HAP-1 (cell line): ENCODE measurements at regions not wholly inside any gene's neighbourhood (a gene's known extent, or its start where the extent isn't known, plus 50 kb on each side); places are given as distances from the start of the nearest gene placed in this dataset.
"Not testable (repeated sequence)": the region's sequence is repeated elsewhere in the genome, so short reads cannot be mapped to it uniquely, and the experiment has no call there.

Experiments
- DNase-seq, 2 experiments: peaks; one replicate each; pipeline ENCODE4 v3.0.0-alpha.2; 2016 to 2020; ENCODE audit warnings: low spot score in 2 of 2
- H3K27me3 ChIP-seq: fragments of 250-450 bp; sonication (Bioruptor Pico); 2 replicates; pipeline ENCODE4 v1.5.1; 2020; ENCODE audit warnings: low read depth, mild to moderate bottlenecking, moderate library complexity
- H3K36me3 ChIP-seq: fragments of 250-450 bp; sonication (Bioruptor Pico); replicated peaks from 2 replicates; pipeline ENCODE4 v1.5.1; 2020; ENCODE audit warnings: mild to moderate bottlenecking
- H3K4me1 ChIP-seq: fragments of 250-450 bp; sonication (Bioruptor Pico); 2 replicates; pipeline ENCODE4 v1.5.1; 2020; ENCODE audit warnings: mild to moderate bottlenecking
- H3K4me3 ChIP-seq: fragments of 250-450 bp; sonication (Bioruptor Pico); 2 replicates; pipeline ENCODE4 v1.5.1; 2020; ENCODE audit warnings: mild to moderate bottlenecking, moderate library complexity
- H3K9me3 ChIP-seq: fragments of 250-450 bp; sonication (Bioruptor Pico); 2 replicates; pipeline ENCODE4 v1.5.1; 2020; ENCODE audit warnings: mild to moderate bottlenecking, moderate library complexity
- in situ Hi-C: fragments of 300-500 bp; cut with MboI; formaldehyde crosslinking; loops from 3 replicates; pipeline ENCODE4 v1.14.3; 2020; ENCODE audit warnings: low sequenced_read_pairs, inconsistent platforms, mixed read lengths

DNA sequence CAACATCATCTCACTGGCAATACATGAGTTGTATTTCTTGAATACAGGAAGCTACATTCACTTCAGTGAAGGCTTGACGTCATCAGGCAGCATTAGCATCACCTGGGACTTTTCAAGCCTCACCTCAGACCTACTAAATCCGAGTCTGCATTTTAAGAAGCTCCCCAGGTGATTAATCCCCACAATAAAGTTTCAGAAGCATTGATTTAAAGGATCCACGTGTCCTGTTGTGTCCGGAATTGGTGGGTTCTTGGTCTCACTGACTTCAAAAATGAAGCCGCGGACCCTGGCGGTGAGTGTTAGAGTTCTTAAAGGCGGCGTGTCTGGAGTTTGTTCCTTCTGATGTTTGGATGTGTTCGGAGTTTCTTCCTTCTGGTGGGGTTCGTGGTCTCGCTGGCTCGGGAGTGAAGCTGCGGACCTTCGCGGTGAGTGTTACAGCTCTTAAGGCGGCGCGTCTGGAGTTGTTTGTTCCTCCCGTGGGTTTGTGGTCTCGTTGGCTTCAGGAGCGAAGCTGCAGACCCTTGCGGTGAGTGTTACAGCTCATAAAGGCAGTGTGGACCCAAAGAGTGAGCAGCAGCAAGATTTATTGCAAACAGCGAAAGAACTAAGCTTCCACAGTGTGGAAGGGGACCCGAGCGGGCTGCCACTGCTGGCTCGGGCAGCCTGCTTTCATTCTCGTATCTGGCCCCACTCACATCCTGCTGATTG, 121.3 kb upstream of the ANKH start:
- in situ Hi-C loops, H3K27me3 ChIP-seq, H3K4me1 ChIP-seq, H3K4me3 ChIP-seq, H3K36me3 ChIP-seq, DNase-seq, H3K9me3 ChIP-seq: not testable (repeated sequence)

DNA sequence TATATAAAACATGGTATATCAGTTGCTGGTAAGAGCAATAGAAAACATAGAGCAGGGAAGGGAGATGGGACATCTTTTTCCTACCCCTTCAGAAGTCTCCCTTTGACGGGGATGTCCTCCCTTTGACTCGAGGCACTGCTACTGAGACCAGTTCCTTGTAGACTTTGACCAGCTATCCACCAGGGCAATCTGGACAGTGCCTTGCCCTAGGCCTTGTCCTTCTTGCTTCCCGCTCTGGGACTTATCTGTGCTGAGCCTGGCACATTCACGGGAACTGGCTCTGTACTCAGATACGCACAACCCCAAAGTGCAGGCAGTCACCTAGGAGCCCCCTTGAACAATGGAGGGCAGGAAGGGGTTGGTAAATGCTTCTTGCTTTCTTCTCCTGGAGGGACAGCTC, 116.6 kb upstream of the ANKH start:
- in situ Hi-C loops = no loop called here
- H3K27me3 ChIP-seq = 0 out of 2 replicates have a peak, but pooled peaks cover 5% of the 10 kb centered on the region
- no peaks in the 10 kb centered on the region for H3K9me3 ChIP-seq
- H3K4me1 ChIP-seq = no peaks in the 10 kb centered on the region
- DNase-seq = no peak
- no peaks in the 10 kb centered on the region for H3K36me3 ChIP-seq
- H3K4me3 ChIP-seq = no peak overlapping the region

GRCh38 chr5:14986413-14986812, 114.8 kb upstream of the ANKH start:
- no peaks in the 10 kb centered on the region for H3K9me3 ChIP-seq
- H3K4me3 ChIP-seq = no peak overlapping the region
- no peaks in the 10 kb centered on the region for H3K36me3 ChIP-seq
- no peak for DNase-seq
- 0 out of 2 replicates have a peak, but pooled peaks cover 5% of the 10 kb centered on the region for H3K27me3 ChIP-seq
- in situ Hi-C loops = no loop called here
- H3K4me1 ChIP-seq = no peaks in the 10 kb centered on the region

- Histone ChIP-seq H3K4me1 (no peaks in the 10 kb centered on the region), H3K4me3 (no peak overlapping the region), H3K36me3 (no peaks in the 10 kb centered on the region), H3K27me3 (no peaks in the 10 kb centered on the region), H3K9me3 (no peaks in the 10 kb centered on the region)
- DNase-seq = no peak
- in situ Hi-C loops = no loop called here
Observed at GRCh38 chr5:14983666-14984441, 112.3 kb upstream of the ANKH start.

GRCh38 chr5:14980698-14981097, 109.1 kb upstream of the ANKH start:
- DNase-seq = no peak
- H3K27me3 ChIP-seq = no peaks in the 10 kb centered on the region
- in situ Hi-C loops = no loop called here
- no peak overlapping the region for H3K4me3 ChIP-seq
- H3K36me3 ChIP-seq = no peaks in the 10 kb centered on the region
- H3K4me1 ChIP-seq = no peaks in the 10 kb centered on the region
- no peaks in the 10 kb centered on the region; the same call in 1 of the 2 replicates for H3K9me3 ChIP-seq

DNA sequence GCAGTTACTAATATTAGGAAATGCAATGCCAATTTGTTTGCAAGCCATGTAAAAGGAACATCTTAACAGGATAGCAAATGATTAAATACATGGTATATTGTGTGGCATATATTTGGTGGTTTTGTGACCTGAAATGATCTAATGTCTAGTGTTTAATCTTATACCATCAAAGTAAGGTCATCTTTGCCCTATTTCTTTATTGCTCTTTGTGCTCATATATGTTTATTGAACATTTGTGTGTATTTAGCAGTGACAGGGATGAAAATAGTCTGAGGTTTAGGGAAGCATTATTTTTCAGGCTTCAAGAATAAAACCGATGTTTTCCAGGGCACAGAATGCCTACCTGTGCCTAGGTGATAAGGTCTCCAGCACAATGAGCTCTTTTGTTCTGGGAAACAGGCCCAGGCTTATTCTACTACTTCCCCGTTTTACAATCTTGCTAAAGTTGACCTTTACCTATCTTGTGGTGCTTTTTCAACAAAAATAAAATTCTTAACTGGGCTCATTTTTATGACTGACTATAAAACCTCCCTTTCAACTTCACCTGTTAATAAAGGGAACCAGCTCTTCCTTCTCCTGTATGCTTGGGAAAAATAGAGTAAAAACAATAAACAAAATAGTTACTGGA, 105.6 kb upstream of the ANKH start:
- Histone ChIP-seq H3K36me3 (no peaks in the 10 kb centered on the region), H3K4me1 (no peaks in the 10 kb centered on the region), H3K27me3 (no peaks in the 10 kb centered on the region), H3K9me3 (no peaks in the 10 kb centered on the region; the same call in 1 of the 2 replicates), H3K4me3 (no peak overlapping the region)
- in situ Hi-C loops = no loop called here
- DNase-seq = no peak

- DNase-seq = no peak
- Histone ChIP-seq H3K27me3 (no peaks in the 10 kb centered on the region), H3K9me3 (no peaks in the 10 kb centered on the region; the same call in 1 of the 2 replicates), H3K4me3 (no peak overlapping the region), H3K4me1 (no peaks in the 10 kb centered on the region), H3K36me3 (no peaks in the 10 kb centered on the region)
- in situ Hi-C loops = no loop called here
Observed at GRCh38 chr5:14976486-14976885, 104.9 kb upstream of the ANKH start.

GRCh38 chr5:14971873-14972272, 100.3 kb upstream of the ANKH start:
- no peaks in the 10 kb centered on the region for H3K27me3 ChIP-seq
- H3K4me3 ChIP-seq = no peak overlapping the region
- no peaks in the 10 kb centered on the region for H3K4me1 ChIP-seq
- in situ Hi-C loops = no loop called here
- no peak for DNase-seq
- H3K36me3 ChIP-seq = no peaks in the 10 kb centered on the region
- no peaks in the 10 kb centered on the region for H3K9me3 ChIP-seq

GRCh38 chr5:14968796-14969195, 97.2 kb upstream of the ANKH start:
- in situ Hi-C loops = no loop called here

DNA sequence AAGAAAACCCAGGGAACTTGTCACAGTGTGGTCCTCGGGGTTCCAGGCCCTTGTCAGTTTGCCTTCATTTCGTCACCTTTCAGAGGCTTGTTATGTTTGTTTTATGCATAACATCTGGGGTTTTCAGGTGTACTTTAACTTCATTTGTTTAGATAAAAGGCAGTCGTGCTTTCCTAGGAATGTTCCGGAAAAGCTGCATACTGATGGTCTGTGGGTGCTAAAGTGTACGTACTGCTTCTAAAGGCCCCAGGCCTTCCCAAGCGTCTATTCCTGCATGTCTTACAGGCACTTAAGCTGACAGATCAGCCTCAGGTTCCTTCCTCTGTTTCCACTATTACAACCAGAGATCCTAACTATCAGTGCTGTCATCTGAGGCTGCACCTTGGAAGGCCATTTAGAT, 95.6 kb upstream of the ANKH start:
- H3K4me3 ChIP-seq = no peak overlapping the region
- in situ Hi-C loops = no loop called here
- H3K27me3 ChIP-seq = no peaks in the 10 kb centered on the region
- no peak for DNase-seq
- H3K9me3 ChIP-seq = no peaks in the 10 kb centered on the region
- H3K36me3 ChIP-seq = no peaks in the 10 kb centered on the region
- no peaks in the 10 kb centered on the region for H3K4me1 ChIP-seq

More at GRCh38 chr5:14968796-14969195, 97.2 kb upstream of the ANKH start:
- no peak for DNase-seq
- no peaks in the 10 kb centered on the region for H3K27me3 ChIP-seq
- no peaks in the 10 kb centered on the region for H3K36me3 ChIP-seq
- H3K9me3 ChIP-seq = no peaks in the 10 kb centered on the region
- H3K4me3 ChIP-seq = no peak overlapping the region
- no peaks in the 10 kb centered on the region for H3K4me1 ChIP-seq

DNA sequence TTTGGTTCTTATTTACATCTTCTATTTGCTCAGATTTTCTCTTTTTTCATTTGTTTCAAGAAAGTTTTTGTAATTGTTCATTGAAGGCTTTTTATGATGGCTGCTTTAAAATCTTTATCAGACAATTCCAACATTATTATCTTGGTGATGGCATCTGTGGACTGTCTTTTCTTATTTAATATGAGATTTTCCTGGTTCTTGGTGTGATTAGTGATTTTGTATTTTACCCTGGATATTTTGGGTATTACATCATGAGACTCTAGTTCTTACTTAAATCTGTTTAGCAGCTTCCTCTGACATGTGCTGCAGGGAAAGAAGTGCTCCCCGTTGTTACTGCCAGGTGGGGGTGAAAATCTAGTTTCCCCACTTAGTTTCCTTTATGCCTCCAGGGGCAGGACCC, 94.2 kb upstream of the ANKH start:
- in situ Hi-C loops = no loop called here
- no peaks in the 10 kb centered on the region for H3K27me3 ChIP-seq
- H3K4me3 ChIP-seq = no peak overlapping the region
- no peaks in the 10 kb centered on the region for H3K36me3 ChIP-seq
- H3K4me1 ChIP-seq = no peaks in the 10 kb centered on the region
- H3K9me3 ChIP-seq = no peaks in the 10 kb centered on the region
- DNase-seq = no peak

DNA sequence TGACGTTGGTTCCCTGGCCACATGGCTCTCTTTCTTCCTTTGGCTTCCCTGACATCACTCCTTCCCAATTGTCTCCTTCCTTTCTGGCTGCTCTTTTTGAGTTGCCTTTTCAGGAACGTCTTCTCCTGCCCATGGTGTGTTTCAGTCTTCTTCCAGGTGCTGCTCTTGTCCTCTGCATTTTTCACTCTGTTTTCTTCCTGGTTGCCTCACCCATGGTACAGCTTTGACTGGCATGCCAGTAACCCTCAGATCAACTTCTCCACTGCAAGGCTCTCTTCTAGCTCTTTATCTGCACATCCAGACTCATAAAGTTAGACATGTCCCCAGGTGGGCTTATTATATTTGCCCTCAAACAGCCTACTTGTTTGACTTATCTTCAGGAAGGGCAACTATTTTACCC, 91.0 kb upstream of the ANKH start:
- no peak for DNase-seq
- Histone ChIP-seq H3K4me3 (no peak overlapping the region), H3K36me3 (no peaks in the 10 kb centered on the region), H3K4me1 (no peaks in the 10 kb centered on the region), H3K9me3 (no peaks in the 10 kb centered on the region), H3K27me3 (no peaks in the 10 kb centered on the region)
- in situ Hi-C loops = no loop called here

- in situ Hi-C loops = no loop called here
- no peaks in the 10 kb centered on the region for H3K36me3 ChIP-seq
- H3K4me3 ChIP-seq = no peak overlapping the region
- no peaks in the 10 kb centered on the region for H3K9me3 ChIP-seq
- H3K27me3 ChIP-seq = no peaks in the 10 kb centered on the region
- no peak for DNase-seq
- no peaks in the 10 kb centered on the region for H3K4me1 ChIP-seq
Observed at GRCh38 chr5:14960120-14960462, 88.5 kb upstream of the ANKH start.

DNA sequence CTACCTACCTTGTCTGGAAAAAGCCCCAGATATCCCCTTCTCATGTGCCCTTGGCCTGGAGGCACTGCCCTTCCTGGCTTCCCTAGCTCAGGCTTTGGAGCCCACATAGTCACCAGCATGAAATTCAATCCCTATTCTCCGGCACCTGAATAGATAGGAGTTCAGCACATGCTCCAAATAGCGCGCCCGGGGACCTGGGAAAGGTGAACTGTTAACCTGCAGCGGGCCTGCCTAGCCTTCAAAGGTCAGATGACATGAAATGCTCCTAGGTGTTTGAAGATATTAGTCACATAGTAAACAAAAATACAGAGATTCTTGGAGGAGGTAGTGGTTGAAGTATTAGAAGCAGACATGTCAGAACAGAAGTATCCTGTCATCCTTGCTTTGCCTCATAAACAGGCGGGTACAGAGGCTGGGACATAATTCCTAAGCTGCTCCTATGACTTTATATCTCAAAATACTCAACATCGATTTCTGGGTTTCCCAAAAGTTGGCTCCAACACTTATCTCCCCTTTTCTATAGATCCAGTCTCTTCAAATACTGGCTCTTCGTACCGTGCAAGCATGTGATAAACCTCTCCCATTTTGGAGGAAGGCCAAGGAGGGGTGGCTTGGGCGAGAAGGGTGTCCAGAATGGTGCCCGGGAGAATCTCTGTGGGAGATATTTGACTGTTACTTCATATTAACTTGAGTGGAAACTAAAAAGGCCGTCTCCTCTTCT, 88.0 kb upstream of the ANKH start:
- in situ Hi-C loops = no loop called here

More for the DNA sequence above, 88.0 kb upstream of the ANKH start:
- no peak overlapping the region for H3K4me3 ChIP-seq
- no peaks in the 10 kb centered on the region for H3K9me3 ChIP-seq
- H3K27me3 ChIP-seq = no peaks in the 10 kb centered on the region
- no peak for DNase-seq
- H3K36me3 ChIP-seq = no peaks in the 10 kb centered on the region
- no peaks in the 10 kb centered on the region for H3K4me1 ChIP-seq
